Loucy (cell line): ENCODE measurements at regions not wholly inside any gene's neighbourhood (a gene's known extent, or its start where the extent isn't known, plus 50 kb on each side); places are given as distances from the start of the nearest gene placed in this dataset.

Experiments
- H2AFZ ChIP-seq: fragments of 200-600 bp; sonication (generic); 2 replicates; pipeline ENCODE4 v1.6.0; 2016; ENCODE audit warnings: antibody characterized with exemption, mild to moderate bottlenecking, low read length, moderate library complexity
- H3F3A ChIP-seq: fragments of 200-600 bp; 2 replicates; pipeline ENCODE4 v1.6.0; 2016; ENCODE audit warnings: antibody characterized with exemption, low read depth, mild to moderate bottlenecking
- H3K27me3 ChIP-seq: fragments of 200-600 bp; sonication (generic); 2 replicates; pipeline ENCODE4 v1.6.1; 2014; ENCODE audit warnings: low read length, mild to moderate bottlenecking; ENCODE audit not compliant: insufficient read depth, poor library complexity, severe bottlenecking
- H3K36me3 ChIP-seq: fragments of 200-600 bp; sonication (generic); 2 replicates; pipeline ENCODE4 v1.6.1; 2016; ENCODE audit warnings: low read length; ENCODE audit not compliant: insufficient read depth
- H3K4me1 ChIP-seq: fragments of 200-600 bp; sonication (generic); 2 replicates; pipeline ENCODE4 v1.5.1; 2014; ENCODE audit warnings: low read length, mild to moderate bottlenecking; ENCODE audit not compliant: insufficient read depth, poor library complexity, severe bottlenecking
- H3K4me2 ChIP-seq: fragments of 200-600 bp; sonication (generic); 2 replicates; pipeline ENCODE4 v1.6.0; 2014; ENCODE audit warnings: antibody characterized with exemption, low read length, low read depth, mild to moderate bottlenecking; ENCODE audit not compliant: poor library complexity, severe bottlenecking
- H3K4me3 ChIP-seq: fragments of 200-600 bp; sonication (generic); 2 replicates; pipeline ENCODE4 v1.5.1; 2014; ENCODE audit warnings: low read length, mild to moderate bottlenecking, mixed read lengths; ENCODE audit not compliant: poor library complexity, severe bottlenecking
- H3K79me2 ChIP-seq: fragments of 200-600 bp; sonication (generic); 2 replicates; pipeline ENCODE4 v1.6.1; 2014; ENCODE audit warnings: low read length; ENCODE audit not compliant: insufficient read depth
- H3K9ac ChIP-seq: fragments of 200-600 bp; sonication (generic); 2 replicates; pipeline ENCODE4 v1.6.0; 2014; ENCODE audit warnings: mild to moderate bottlenecking, low read depth, low read length, moderate library complexity; ENCODE audit not compliant: poor library complexity, severe bottlenecking
- H3K9me2 ChIP-seq: fragments of 200-600 bp; sonication (generic); replicated peaks from 2 replicates; pipeline ENCODE4 v1.6.1; 2016; ENCODE audit warnings: low read depth, low read length, mixed read lengths
- H3K9me3 ChIP-seq: fragments of 200-600 bp; sonication (generic); 2 replicates; pipeline ENCODE4 v1.6.1; 2014; ENCODE audit warnings: mild to moderate bottlenecking, antibody characterized with exemption, low read length, low read depth; ENCODE audit not compliant: insufficient read depth
- H4K20me1 ChIP-seq: fragments of 200-600 bp; sonication (generic); 2 replicates; pipeline ENCODE4 v1.6.0; 2014; ENCODE audit warnings: antibody characterized with exemption, low read length, mild to moderate bottlenecking; ENCODE audit not compliant: insufficient read depth, poor library complexity, severe bottlenecking
- CTCF ChIP-seq: fragments of 200-600 bp; sonication (generic); conservative IDR thresholded peaks from 2 replicates; pipeline ENCODE4 v1.5.1; 2014; ENCODE audit warnings: mild to moderate bottlenecking, antibody characterized with exemption, low read length
- EZH2phosphoT487 ChIP-seq: fragments of 200-600 bp; IDR thresholded peaks from 2 replicates; pipeline ENCODE4 v1.6.1; 2018; ENCODE audit warnings: antibody characterized with exemption, mild to moderate bottlenecking, moderate library complexity, borderline replicate concordance

DNA sequence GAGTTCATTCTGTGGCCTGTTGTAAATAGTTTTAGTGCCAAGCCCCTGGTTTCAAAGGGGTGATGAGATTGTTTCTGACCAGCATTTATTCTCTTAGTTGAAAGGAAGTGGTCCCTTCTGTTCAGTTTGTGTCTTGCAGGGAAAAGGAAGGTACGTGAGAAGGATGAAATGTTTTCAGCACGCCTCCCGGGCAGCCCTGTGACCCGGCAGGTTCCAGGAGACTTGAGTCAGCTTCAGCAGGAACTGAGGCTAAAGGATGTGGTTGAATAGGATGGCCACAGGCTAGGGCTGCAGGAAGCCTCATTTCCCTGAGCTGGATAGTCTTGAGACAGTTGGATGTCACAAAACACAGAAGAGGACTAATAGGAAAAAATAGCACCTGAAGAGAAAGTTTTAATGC lies 132.4 kb upstream of the SYNDIG1 start:
- Histone ChIP-seq H3K4me1 (peaks cover 27% of the 10 kb centered on the region), H2AFZ (peak overlapping the region; percentile 1; the same call in 1 of the 2 replicates), H3K27me3 (no peaks in the 10 kb centered on the region), H3K9ac (peak overlapping the region; percentile 56), H3K36me3 (no peaks in the 10 kb centered on the region), H3K4me3 (peak overlapping the region; percentile 33), H4K20me1 (no peaks in the 10 kb centered on the region), H3K4me2 (peak overlapping the region; percentile 67), H3K9me2 (no peaks in the 10 kb centered on the region), H3K9me3 (no peaks in the 10 kb centered on the region), H3F3A (0 out of 2 replicates have a peak, but pooled peaks cover 4% of the 10 kb centered on the region), H3K79me2 (no peaks in the 10 kb centered on the region)
- TF ChIP-seq CTCF (no peak), EZH2phosphoT487 (no peak)

- Histone ChIP-seq H3K79me2 (no peaks in the 10 kb centered on the region), H3K4me3 (no peak overlapping the region), H3K9ac (no peak overlapping the region), H4K20me1 (no peaks in the 10 kb centered on the region), H3K4me2 (no peak overlapping the region), H3K27me3 (no peaks in the 10 kb centered on the region), H3K36me3 (no peaks in the 10 kb centered on the region), H3K4me1 (peaks cover 27% of the 10 kb centered on the region), H3F3A (0 out of 2 replicates have a peak, but pooled peaks cover 4% of the 10 kb centered on the region), H3K9me3 (no peaks in the 10 kb centered on the region), H2AFZ (no peak overlapping the region), H3K9me2 (no peaks in the 10 kb centered on the region)
- TF ChIP-seq CTCF (no peak), EZH2phosphoT487 (no peak)
These were observed 134.6 kb upstream of the SYNDIG1 start for GRCh38 chr20:24334830-24335229.

DNA sequence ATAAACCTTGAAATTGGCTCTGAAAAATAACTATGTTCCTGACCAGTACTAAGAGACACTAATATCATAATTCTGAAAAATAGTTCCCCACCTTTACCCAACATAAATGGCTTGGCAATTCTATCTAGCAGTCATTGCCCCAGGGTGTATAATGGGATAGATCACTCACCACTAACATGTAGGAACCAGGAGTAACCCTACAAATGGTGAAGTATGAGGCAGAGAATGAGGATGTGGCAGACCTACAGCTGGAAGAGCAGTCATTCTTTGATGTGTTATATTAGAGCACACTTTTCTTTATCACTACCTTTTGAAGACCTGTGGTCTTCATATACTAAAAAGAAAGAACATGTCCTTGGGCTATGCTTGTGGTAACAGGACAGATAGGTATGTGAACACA lies 136.5 kb upstream of the SYNDIG1 start:
- no peak for TF ChIP-seq CTCF
- TF ChIP-seq EZH2phosphoT487, result no peak
- 0 out of 2 replicates have a peak, but pooled peaks cover 4% of the 10 kb centered on the region for H3F3A ChIP-seq
- H3K9ac ChIP-seq, result no peak overlapping the region
- no peaks in the 10 kb centered on the region for H3K36me3 ChIP-seq
- H3K4me3 ChIP-seq, result no peak overlapping the region
- H3K27me3 ChIP-seq, result no peaks in the 10 kb centered on the region
- H3K9me2 ChIP-seq, result no peaks in the 10 kb centered on the region
- H3K79me2 ChIP-seq, result no peaks in the 10 kb centered on the region
- H2AFZ ChIP-seq, result no peak overlapping the region
- no peaks in the 10 kb centered on the region for H3K9me3 ChIP-seq
- H3K4me2 ChIP-seq, result no peak overlapping the region
- H3K4me1 ChIP-seq, result peaks cover 17% of the 10 kb centered on the region
- no peaks in the 10 kb centered on the region for H4K20me1 ChIP-seq
